ENCODE measurements at regions not wholly inside any gene's neighbourhood (a gene's known extent, or its start where the extent isn't known, plus 50 kb on each side); places are given as distances from the start of the nearest gene placed in this dataset.

- DNase-seq = no peak
These were observed 179.4 kb downstream of the GATA3 start for GRCh38 chr10:8233832-8234259.

DNA sequence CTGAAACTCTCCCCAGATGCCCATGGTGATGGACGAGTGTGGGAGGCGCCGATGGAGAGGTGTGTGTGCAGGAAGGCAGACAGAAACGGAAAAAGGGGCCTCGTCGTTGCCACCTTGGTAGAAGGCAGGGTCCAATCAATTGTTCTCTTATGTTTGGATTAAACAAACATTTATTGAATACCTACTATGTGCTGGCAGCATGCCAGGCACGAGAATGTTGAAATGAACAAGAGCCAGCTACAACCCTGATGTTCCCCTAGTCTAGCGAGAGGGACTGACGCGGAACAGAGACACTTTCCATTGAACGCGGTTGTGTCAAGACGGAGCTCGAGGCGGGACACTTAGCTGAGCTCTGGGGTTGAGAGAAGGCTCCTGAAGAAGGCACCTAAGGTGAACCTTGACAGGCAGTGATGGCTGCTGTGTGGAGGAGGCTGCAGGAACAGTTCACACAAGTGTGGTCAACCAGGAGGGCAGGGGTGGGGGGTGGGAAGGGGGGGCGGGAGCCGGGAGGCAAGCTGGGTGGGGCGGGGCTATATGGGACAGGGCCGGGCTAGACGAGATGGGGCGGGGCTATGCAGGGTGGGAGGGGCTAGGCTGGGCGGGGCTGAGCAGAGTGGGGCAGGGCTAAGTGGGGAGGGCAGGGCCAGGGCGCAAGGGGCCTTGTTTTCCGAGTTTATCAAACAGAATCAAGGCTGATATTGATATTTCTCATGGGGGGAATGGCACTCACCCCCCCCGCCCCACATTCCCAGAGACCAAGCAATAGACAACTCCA is 181.0 kb downstream of the GATA3 start:
- no peak for DNase-seq

- DNase-seq = no peak
These were observed 184.5 kb downstream of the GATA3 start for GRCh38 chr10:8238986-8239385.

DNA sequence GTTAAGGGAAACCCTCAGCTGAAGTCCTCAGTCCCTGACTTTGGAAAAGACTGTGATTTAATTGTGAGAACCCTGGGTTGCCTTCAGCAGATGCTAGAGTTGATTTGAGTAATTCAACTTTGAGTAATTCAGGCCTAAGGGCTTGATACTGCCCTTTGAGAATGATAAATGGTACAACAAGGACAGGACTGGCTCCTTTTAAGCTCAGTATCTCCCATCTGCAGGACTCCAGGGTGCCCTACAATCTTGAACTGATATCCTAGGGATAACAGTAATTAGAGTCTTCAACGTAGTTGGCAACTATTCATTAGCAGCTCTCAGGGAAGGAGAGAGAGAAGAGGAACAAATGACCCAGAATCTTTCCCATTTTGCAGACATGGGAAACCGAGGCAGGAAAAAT is 186.4 kb downstream of the GATA3 start:
- DNase-seq = no peak

- no peak for DNase-seq
These were observed 187.9 kb downstream of the GATA3 start for GRCh38 chr10:8242295-8242872.

DNA sequence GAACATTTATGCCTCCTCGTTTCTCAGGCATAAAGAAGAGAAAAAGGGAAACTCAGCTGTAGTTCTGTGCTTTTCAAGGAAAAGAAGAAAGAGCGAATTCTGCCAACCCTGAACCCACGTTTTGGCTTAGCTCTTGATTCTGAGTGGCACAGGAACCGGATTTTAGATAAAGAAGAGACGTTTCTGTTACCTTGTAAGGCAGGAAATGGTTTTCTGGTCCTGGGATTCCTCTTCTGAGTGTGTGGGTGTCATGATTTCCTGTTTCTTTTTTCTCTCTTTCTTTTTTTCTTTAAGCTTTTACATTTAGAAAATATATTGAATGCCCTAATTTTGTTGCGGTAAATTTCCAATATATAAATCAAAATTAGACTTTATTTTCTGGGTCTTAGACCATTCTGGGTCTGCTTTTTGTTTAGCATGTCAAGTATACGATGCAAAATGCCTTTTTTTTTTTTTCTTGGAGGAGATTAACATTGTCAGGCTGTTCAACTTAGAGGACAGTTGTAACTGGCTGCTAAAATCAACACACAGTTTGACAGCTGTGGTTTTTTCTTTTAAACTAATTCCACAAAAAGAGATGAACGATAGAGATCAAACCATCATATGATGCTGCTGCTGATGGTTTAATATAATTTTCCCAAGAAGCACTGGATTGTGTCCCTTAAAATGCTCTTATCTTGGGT is 190.8 kb downstream of the GATA3 start:
- no peak for DNase-seq

- no peak for DNase-seq
These were observed 191.3 kb downstream of the GATA3 start for GRCh38 chr10:8245814-8246142.

- DNase-seq = no peak
These were observed 192.1 kb downstream of the GATA3 start for GRCh38 chr10:8246548-8246947.

DNA sequence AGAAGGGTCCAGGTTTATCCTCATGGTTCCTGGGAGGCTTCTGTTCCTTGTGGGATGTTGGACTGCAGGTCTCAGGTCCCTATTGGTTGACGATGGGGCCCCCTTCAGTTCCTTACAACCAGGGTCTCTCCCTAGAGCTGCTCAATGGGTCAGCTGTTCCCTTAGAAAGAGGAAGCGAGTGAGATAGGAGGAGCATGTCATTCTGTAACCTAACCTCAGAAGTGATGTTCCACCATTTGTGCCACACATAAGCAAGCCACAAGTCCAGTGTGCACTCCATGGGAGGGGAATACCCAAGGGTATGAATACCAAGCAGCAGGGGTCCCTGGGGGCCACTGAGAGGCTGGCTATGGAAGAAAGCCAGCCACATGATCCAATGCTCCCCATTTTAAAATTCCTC is 192.7 kb downstream of the GATA3 start:
- DNase-seq = no peak

GRCh38 chr10:8248868-8249267 is 194.4 kb downstream of the GATA3 start:
- no peak for DNase-seq

DNA sequence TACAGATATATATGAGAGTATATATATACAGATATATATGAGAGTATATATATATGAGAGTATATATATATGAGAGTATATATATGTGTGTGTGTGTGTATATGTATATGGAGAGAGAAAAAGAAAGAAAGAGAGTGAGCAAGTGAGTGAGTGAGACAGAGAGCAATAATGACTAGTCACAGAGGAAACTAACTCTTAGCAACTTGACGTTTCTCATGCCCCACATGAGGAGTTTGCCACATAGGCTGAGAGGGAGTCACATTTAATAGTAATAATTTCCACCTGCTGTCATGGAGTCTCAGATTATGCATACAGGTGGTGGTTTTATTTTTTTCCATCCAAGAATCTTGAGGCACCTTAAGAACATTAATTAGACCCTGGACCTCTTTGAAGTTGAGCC is 199.9 kb downstream of the GATA3 start:
- DNase-seq = no peak

DNA sequence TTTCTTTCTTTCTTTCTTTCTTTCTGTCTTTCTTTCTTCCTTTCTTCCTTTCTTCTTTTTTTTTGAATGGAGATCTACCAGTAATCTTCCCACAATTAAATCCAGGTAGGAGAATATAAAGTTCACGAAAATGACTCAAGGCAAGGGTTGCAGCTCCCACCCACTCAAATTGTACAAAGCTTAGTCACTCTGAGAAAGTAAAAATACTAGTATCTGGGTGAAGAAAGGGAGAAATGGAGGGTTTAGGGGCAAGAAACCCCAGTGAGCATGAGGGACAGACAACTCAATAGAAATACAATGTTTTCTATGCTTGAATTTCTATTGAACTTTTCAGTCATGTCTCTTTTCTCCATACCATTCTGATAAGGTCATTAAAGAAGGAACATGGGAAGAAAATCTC is 200.8 kb downstream of the GATA3 start:
- no peak for DNase-seq

GRCh38 chr10:8260645-8261044 is 206.2 kb downstream of the GATA3 start:
- DNase-seq = no peak

DNA sequence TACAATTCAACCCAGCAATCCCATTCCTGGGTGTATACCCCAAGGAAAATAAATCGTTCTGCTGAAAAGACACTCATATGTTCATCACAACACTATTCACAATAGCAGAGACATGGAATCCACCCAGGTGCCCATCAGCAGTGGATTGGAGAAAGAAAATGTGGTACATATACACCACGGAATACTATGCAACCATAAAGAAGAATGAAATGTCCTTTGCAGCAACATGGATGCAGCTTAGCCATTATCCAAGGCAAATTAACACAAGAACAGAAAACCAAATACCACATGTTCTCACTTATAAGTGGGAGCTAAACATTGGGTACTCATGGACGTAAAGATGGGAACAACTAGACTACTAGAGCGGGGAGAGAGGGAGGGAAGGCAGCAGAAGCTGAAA is 207.8 kb downstream of the GATA3 start:
- no peak for DNase-seq

- DNase-seq = no peak
These were observed 215.5 kb downstream of the GATA3 start for GRCh38 chr10:8269976-8270375.

- no peak for DNase-seq
These were observed 218.4 kb downstream of the GATA3 start for GRCh38 chr10:8272794-8273425.

DNA sequence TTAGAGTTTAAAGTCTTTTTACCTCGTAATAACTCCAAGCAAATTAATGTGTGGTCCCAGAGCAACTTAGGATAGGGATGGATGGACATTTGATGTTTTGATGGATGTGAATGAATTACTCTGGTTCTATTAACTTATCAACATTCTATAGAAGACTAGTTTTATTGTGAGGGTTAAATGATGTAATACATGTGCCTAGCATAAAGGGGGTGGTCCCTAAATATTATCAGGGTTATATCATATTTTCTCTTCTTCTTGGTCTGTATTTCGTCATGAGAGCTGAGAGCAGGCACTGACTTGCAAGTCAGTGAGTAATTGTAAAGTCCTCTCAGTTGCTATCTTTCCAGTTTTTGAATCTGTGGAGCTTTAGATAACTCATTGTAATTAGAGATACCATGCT is 219.3 kb downstream of the GATA3 start:
- no peak for DNase-seq

DNA sequence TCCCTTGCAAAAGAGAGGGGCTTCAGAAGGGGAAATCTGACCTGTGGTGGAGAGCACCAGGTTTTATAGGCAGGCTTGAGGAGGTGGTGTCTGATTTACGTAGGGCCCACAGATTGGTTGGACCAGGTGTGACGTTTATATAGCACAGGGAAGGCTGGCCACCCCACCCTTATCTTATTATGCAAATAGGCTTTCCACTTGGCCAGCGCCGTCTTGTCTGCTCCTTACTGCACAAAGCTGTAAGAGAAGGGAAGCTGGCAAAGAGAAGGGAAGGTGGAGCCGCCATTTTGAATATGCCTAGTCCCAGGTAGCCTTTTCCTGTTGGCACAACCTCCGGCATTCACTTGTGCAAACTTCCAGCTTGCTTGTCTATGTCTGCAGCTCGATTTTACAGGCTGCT is 221.4 kb downstream of the GATA3 start:
- no peak for DNase-seq

DNA sequence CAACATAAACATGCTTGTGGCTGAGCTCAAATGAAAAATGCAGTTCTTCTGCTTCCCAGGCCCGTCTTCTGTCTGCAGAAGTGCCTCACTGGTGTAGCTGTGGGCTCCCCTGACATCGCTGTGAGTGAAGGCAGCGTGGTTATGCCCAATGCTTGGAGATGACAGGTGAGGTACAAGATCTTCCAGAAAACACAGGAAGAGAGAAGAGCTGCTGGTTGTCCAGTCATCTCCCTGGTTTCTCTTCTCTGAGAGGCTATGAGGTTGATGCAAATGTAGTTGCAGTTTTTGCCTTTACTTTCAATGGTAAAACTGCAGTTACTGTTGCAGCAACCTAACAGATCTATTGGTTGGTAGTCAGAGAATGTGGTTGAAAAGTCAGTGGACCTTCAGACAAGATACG is 223.6 kb downstream of the GATA3 start:
- DNase-seq = no peak

DNA sequence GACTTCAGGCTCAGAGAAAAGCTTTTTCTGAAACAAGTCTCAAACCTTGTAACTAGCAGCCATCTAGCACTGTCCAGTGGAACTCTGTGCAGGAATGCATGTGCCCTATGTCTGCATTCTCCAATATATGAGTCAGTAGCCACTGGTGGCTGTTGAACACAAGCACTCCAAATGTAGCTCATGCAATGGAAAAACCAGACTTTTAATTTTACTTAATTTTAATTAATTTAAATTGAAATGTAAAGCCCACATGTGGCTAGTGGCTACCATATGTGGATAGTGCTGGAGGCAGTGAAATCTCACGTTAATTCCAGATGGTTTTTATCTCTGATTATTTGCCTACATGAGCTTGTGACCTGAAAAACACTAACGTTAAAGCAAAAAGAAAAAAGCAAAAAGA is 225.1 kb downstream of the GATA3 start:
- no peak for DNase-seq

DNA sequence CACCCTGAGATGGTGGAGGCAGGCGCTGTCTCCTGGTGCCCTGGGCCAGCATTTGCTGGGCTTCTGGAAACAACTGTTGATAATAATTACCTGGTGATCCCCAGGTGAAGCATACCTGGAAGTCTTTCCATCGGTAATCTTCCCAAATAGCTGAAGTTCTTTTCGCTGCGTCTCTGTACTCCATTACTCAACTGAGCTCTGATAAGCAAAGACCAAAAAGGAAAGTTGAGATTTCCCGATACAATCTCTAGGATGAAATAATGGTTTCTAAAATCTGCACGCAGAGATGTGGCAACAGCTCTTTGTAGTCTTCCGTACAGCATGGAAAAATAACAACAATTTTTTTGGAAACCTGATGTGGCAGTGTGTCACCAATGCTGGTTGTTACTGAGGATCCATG is 226.5 kb downstream of the GATA3 start:
- no peak for DNase-seq

GRCh38 chr10:8282340-8282739 is 227.9 kb downstream of the GATA3 start:
- no peak for DNase-seq

- no peak for DNase-seq
These were observed 228.8 kb downstream of the GATA3 start for GRCh38 chr10:8283166-8283905.

All from COR-L47 (cell line).